Limb (tissue), 2 donors: ENCODE measurements at regions not wholly inside any gene's neighbourhood (a gene's known extent, or its start where the extent isn't known, plus 50 kb on each side); places are given as distances from the start of the nearest gene placed in this dataset.
"Not testable (repeated sequence)": the region's sequence is repeated elsewhere in the genome, so short reads cannot be mapped to it uniquely, and the experiment has no call there.

Experiments
- DNase-seq, 2 donors: peaks; one replicate each; pipeline ENCODE4 v3.0.0-alpha.2; 2016; ENCODE audit errors: extremely low spot score in 2 of 2

DNA sequence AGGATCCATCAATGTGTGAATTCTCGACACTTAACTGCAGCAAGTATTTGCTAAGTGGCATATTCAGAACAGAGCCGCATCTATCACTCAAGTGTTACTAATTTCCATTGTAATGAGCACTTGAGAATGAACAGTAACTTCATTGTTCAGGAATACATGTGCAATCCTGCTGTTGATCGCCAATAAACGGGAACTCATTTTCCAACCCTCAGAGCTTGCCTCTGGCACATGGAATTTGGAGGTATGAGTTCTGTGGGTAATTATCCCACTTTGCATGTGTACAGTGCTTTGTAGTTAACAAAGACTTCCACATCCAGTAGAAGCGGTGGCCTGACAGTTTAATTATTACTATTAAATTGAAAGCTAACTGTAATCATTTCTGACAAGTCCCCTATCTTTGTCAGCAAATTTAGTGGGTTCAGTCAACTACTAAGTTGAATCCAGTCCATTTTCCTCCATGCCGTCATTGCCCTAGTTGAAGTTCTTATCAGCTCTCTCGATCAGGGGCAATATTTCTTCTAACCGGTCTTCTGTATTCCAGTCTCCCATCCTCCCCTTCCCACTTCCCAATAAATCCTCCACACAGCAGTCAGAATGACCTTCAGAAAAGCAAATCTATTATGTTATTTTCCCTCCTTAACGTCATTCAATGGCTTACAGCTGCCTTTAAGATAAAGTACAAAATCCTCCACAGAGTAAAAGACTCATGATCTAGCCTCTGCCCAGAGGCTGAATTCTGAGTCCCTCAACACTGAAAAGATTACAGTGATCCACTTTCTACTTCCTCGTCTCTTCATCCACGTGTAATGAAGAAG is 62.4 kb upstream of the GBA3 start:
- not testable (repeated sequence) for DNase-seq

DNA sequence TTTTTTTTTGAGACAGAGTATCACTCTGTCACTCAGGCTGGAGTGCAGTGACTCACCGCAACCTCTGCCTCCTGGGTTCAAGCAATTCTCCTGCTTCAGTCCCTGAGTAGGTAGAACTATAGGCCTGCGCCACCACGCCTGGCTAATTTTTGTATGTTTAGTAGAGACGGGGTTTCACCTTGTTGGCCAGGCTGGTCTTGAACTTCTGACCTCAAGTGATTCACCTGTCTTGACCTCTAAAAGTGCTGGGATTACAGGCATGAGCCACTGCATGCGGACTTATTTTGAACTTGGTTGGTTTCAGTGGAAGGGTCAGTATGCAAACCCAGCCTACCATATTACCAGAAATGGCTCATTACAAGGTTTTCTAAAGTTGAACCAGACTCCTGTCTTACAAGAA is 61.6 kb upstream of the GBA3 start:
- not testable (repeated sequence) for DNase-seq

DNA sequence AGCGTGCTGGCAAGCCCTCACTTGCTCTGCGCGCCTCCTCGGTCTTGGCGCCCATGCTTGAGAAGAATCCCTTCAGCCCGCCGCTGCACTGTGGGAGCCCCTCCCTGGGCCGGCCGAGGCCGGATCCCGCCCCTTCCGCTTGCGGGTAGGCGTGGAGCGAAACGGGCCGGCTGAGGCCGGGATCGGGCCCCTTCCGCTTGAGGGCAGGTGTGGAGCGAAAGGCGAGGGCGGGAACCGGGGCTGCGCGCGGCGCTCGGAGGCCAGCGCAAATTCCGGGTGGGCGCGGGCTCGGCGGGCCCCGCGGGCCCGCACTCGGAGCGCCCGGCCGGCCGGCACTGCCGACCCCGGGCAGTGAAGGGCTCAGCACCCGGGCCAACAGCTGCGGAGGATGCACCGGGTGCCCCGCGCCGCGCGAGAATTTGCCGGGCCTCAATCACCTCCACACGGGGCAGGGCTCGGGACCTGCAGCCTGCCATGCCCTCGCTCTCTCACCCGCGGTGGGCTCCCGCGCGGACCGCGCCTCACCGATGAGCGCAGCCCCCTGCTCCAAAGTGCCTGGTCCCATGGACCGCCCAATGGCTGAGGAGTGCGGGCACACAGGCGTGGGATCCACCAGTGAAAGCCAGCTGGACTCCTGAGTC is 58.1 kb upstream of the GBA3 start:
- no peak for DNase-seq

DNA sequence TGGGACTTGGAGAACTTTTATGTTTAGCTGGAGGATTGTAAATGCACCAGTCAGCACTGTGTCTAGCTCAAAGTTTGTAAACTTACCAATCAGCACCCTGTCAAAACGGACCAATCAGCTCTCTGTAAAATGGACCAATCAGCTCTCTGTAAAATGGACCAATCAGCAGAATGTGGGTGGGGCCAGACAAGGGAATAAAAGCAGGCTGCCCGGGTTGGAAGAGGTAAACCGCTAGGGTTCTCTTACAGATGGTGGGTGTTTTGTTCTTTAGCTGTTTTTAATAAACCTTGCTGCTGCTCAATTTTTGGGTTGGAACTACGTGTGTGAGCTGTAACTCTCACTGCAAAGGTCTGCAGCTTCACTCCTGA is 57.6 kb upstream of the GBA3 start:
- not testable (repeated sequence) for DNase-seq

DNA sequence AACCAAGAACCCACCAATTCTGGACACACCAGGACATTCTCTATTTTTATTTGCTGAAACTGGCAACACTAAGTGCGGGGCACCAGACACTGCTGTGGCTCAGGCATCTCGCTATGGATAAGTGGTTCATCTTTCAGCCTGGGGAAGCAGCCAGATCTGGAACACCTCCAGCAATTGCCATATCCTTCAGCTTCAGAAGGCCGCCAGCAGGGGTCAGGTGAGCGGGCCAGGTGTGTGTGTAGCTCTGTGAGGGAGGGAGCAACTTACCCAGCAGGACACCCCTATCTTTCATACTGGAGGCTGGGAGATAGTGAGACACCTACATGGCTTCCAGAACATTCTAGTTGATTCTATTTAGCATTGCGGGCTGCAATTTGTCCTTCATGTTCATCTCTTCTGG is 57.0 kb upstream of the GBA3 start:
- no peak for DNase-seq

DNA sequence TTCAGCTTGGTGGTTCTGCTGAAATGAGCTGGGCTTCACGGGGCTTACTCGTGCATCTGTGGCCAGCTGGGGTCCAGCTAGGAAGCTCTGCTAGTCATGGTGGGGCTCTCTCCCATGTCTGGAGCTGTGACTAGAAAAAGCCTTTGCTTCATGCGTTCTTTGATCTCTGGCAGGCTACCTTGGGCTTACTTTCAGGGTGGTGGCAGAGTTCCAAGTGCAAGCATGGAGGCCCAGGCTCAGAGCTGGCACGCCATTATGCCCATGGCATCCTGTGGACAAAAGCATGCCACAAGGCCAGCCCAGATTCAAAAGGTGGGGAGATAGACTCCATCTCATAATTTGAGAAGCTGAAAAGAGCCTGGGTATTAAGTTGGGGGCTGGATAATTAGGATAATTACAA is 55.4 kb upstream of the GBA3 start:
- no peak for DNase-seq
